CD4-positive, CD25-positive, alpha-beta regulatory T cell (primary cell): ENCODE measurements at regions not wholly inside any gene's neighbourhood (a gene's known extent, or its start where the extent isn't known, plus 50 kb on each side); places are given as distances from the start of the nearest gene placed in this dataset.

Experiments
- ATAC-seq, 2 donors: fragments of 150-1000 bp; cut with Tn5 transposase; one replicate each; pipeline ENCODE4 v1.10.0; 2021; ENCODE audit warnings: low read depth in 2 of 2, moderate number of reproducible peaks in 2 of 2, moderate library complexity in 1 of 2
- DNase-seq, 3 donors: peaks; one replicate each; pipeline versions ENCODE4 v3.0.0 to v3.0.0-alpha.2; 2012 to 2022; ENCODE audit warnings: mixed read lengths in 1 of 3
- H3K27ac ChIP-seq: one replicate; pipeline ENCODE4 v1.7.0; 2013; ENCODE audit warnings: mild to moderate bottlenecking, low read length; ENCODE audit not compliant: insufficient read depth, poor library complexity, severe bottlenecking
- H3K27me3 ChIP-seq: one replicate; pipeline ENCODE4 v1.7.0; 2013; ENCODE audit warnings: low read length; ENCODE audit not compliant: control insufficient read depth, insufficient read depth
- H3K36me3 ChIP-seq: one replicate; pipeline ENCODE4 v1.7.0; 2013; ENCODE audit warnings: mild to moderate bottlenecking, low read length, moderate library complexity; ENCODE audit not compliant: control insufficient read depth, insufficient read depth
- H3K4me1 ChIP-seq: 2 replicates; pipeline ENCODE4 v1.7.0; 2013; ENCODE audit warnings: mild to moderate bottlenecking, low read length; ENCODE audit not compliant: insufficient read depth, control insufficient read depth, poor library complexity, severe bottlenecking
- H3K4me3 ChIP-seq: one replicate; pipeline ENCODE4 v1.7.0; 2013; ENCODE audit warnings: low read depth, mild to moderate bottlenecking, low read length, moderate library complexity
- H3K9me3 ChIP-seq, 2 experiments: 1 replicate in 1 of 2; 2 replicates in 1 of 2; pipeline ENCODE4 v1.7.0; 2013; ENCODE audit warnings: low read length in 2 of 2, mild to moderate bottlenecking in 1 of 2, moderate library complexity in 1 of 2; ENCODE audit not compliant: control insufficient read depth in 2 of 2
- H3K27ac Mint-ChIP-seq, 3 donors: one replicate each; pipeline ENCODE4 v1.8.0; 2020 to 2022; ENCODE audit warnings: mild to moderate bottlenecking in 3 of 3, mixed read lengths in 3 of 3, moderate library complexity in 2 of 3
- H3K27me3 Mint-ChIP-seq: one replicate; pipeline ENCODE4 v1.8.0; 2022; ENCODE audit warnings: mild to moderate bottlenecking, mixed read lengths
- H3K36me3 Mint-ChIP-seq: one replicate; pipeline ENCODE4 v1.8.0; 2020; ENCODE audit warnings: mixed read lengths
- H3K4me1 Mint-ChIP-seq, 4 donors: one replicate each; pipeline ENCODE4 v1.8.0; 2020 to 2022; ENCODE audit warnings: mixed read lengths in 4 of 4, mild to moderate bottlenecking in 1 of 4
- H3K4me3 Mint-ChIP-seq, 4 donors: one replicate each; pipeline ENCODE4 v1.8.0; 2020 to 2022; ENCODE audit warnings: mild to moderate bottlenecking in 4 of 4, mixed read lengths in 4 of 4, moderate library complexity in 3 of 4
- H3K9me3 Mint-ChIP-seq, 7 donors: one replicate each; pipeline ENCODE4 v1.8.0; 2020 to 2022; ENCODE audit warnings: mixed read lengths in 7 of 7, mild to moderate bottlenecking in 3 of 7, moderate library complexity in 2 of 7

- no peaks in the 10 kb centered on the region for H3K9me3 ChIP-seq
- Mint-ChIP-seq H3K4me1 (peaks cover 0 to 2% (median 0%) of the 10 kb centered on the region in 4 donors), H3K9me3 (peaks cover 0 to 3% (median 0%) of the 10 kb centered on the region in 7 donors), H3K36me3 (no peaks in the 10 kb centered on the region), H3K27me3 (peaks cover 12% of the 10 kb centered on the region), H3K27ac (no peak overlapping the region), H3K4me3 (no peak overlapping the region)
- DNase-seq (no peak), ATAC-seq (no peak)
- H3K4me1 ChIP-seq: no peaks in the 10 kb centered on the region
- H3K36me3 ChIP-seq: no peaks in the 10 kb centered on the region
- no peak overlapping the region for H3K27ac ChIP-seq
- H3K4me3 ChIP-seq: no peak overlapping the region
- H3K27me3 ChIP-seq: no peaks in the 10 kb centered on the region
Observed at GRCh38 chr6:21739241-21739640, 145.7 kb downstream of the SOX4 start.

- peaks cover 0 to 2% (median 0%) of the 10 kb centered on the region in 4 donors for H3K4me1 Mint-ChIP-seq
- Histone ChIP-seq H3K4me1 (no peaks in the 10 kb centered on the region), H3K27ac (no peak overlapping the region), H3K27me3 (no peaks in the 10 kb centered on the region), H3K36me3 (no peaks in the 10 kb centered on the region), H3K9me3 (no peaks in the 10 kb centered on the region), H3K4me3 (no peak overlapping the region)
- ATAC-seq (no peak), DNase-seq (no peak)
- peaks cover 12% of the 10 kb centered on the region for H3K27me3 Mint-ChIP-seq
- H3K27ac Mint-ChIP-seq: no peak overlapping the region
- no peaks in the 10 kb centered on the region for H3K36me3 Mint-ChIP-seq
- peaks cover 0 to 3% (median 0%) of the 10 kb centered on the region in 7 donors for H3K9me3 Mint-ChIP-seq
- no peak overlapping the region for H3K4me3 Mint-ChIP-seq
Observed at GRCh38 chr6:21739838-21740237, 146.3 kb downstream of the SOX4 start.

DNA sequence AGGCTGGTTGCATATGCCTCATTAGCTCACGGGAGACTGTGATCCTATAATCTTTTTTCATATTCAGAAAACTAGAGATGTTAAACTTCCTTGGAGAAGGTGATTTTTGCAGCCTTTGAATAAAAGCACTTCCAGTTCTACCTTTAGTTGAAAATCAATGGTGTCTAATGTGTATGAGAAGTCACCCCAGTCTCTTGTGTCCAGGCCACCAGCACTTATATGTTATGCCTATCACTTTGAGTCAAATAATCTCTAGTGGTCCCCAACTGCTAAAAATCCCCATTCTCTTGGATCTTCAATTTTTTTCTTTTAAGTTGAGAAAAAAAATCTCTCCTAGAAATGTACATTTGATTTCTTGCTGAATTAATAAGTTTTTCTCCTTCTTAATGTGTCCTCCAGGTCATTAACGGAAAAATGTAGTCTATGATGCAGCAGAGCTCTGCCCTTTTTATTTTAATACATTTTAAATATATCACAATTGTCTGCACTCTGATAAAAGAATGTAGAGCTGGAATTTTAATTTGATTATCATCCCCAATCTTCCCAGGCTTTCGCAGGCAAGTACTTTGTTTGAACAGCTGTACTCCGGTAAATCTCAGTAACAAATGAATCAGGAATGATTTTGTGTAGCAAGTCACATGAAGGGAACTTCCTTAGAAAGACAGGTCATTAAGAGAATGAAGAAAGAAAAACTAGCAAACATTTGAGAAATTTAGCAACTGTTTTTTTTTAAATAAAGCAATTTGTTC is 147.0 kb downstream of the SOX4 start:
- peaks cover 0 to 3% (median 0%) of the 10 kb centered on the region in 7 donors for H3K9me3 Mint-ChIP-seq
- H3K36me3 ChIP-seq: no peaks in the 10 kb centered on the region
- H3K27ac ChIP-seq: no peak overlapping the region
- H3K27me3 Mint-ChIP-seq: peaks cover 12% of the 10 kb centered on the region
- no peak overlapping the region for H3K4me3 ChIP-seq
- DNase-seq (no peak), ATAC-seq (no peak)
- no peaks in the 10 kb centered on the region for H3K4me1 ChIP-seq
- no peaks in the 10 kb centered on the region for H3K36me3 Mint-ChIP-seq
- H3K4me3 Mint-ChIP-seq: no peak overlapping the region
- H3K9me3 ChIP-seq: no peaks in the 10 kb centered on the region
- no peaks in the 10 kb centered on the region for H3K27me3 ChIP-seq
- no peak overlapping the region for H3K27ac Mint-ChIP-seq
- peaks cover 0 to 2% (median 0%) of the 10 kb centered on the region in 4 donors for H3K4me1 Mint-ChIP-seq

- no peaks in the 10 kb centered on the region for H3K36me3 Mint-ChIP-seq
- no peak overlapping the region for H3K27ac Mint-ChIP-seq
Observed at GRCh38 chr6:21741221-21742109, 147.9 kb downstream of the SOX4 start.

GRCh38 chr6:21742238-21742660 is 148.7 kb downstream of the SOX4 start:
- Mint-ChIP-seq H3K4me1 (peaks cover 0 to 2% (median 0%) of the 10 kb centered on the region in 4 donors), H3K36me3 (no peaks in the 10 kb centered on the region), H3K27ac (no peak overlapping the region), H3K27me3 (peaks cover 12% of the 10 kb centered on the region), H3K9me3 (peaks cover 0 to 3% (median 0%) of the 10 kb centered on the region in 7 donors), H3K4me3 (no peak overlapping the region)
- DNase-seq: no peak
- Histone ChIP-seq H3K27ac (no peak overlapping the region), H3K36me3 (no peaks in the 10 kb centered on the region), H3K4me3 (no peak overlapping the region), H3K9me3 (no peaks in the 10 kb centered on the region), H3K4me1 (no peaks in the 10 kb centered on the region), H3K27me3 (no peaks in the 10 kb centered on the region)
- ATAC-seq: no peak

More at GRCh38 chr6:21741221-21742109, 147.9 kb downstream of the SOX4 start:
- Mint-ChIP-seq H3K27me3 (peaks cover 12% of the 10 kb centered on the region), H3K4me3 (no peak overlapping the region), H3K4me1 (peaks cover 0 to 2% (median 0%) of the 10 kb centered on the region in 4 donors), H3K9me3 (peaks cover 0 to 3% (median 0%) of the 10 kb centered on the region in 7 donors)
- Histone ChIP-seq H3K4me3 (no peak overlapping the region), H3K9me3 (no peaks in the 10 kb centered on the region), H3K4me1 (no peaks in the 10 kb centered on the region), H3K27ac (no peak overlapping the region), H3K27me3 (no peaks in the 10 kb centered on the region), H3K36me3 (no peaks in the 10 kb centered on the region)
- no peak for ATAC-seq
- no peak for DNase-seq

DNA sequence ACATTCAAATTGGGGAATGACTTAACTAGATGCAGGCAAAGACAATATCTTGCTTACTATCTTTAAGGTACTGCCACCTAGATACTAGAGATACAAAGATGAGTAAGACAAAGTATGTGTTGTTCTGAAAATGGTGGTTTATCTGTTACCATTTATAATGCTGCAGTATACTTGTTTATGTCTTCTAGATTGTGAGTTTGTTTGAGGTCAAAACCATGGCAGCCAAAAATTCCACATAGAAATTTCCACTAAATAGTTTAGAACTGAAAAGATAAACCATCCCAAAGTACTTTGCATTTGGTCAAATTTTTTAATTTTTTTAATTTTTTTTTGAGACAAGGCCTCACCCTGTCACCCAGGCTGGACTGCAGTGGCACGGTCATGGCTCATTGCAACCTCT is 150.8 kb downstream of the SOX4 start:
- DNase-seq: no peak
- Mint-ChIP-seq H3K4me1 (no peaks in the 10 kb centered on the region), H3K9me3 (peaks cover 0 to 3% (median 0%) of the 10 kb centered on the region in 7 donors), H3K27ac (no peak overlapping the region), H3K27me3 (peaks cover 5% of the 10 kb centered on the region), H3K4me3 (no peak overlapping the region), H3K36me3 (no peaks in the 10 kb centered on the region)
- H3K4me3 ChIP-seq: no peak overlapping the region
- ATAC-seq: no peak
- no peaks in the 10 kb centered on the region for H3K4me1 ChIP-seq
- no peaks in the 10 kb centered on the region for H3K36me3 ChIP-seq
- H3K27ac ChIP-seq: no peak overlapping the region
- H3K9me3 ChIP-seq: no peaks in the 10 kb centered on the region
- no peaks in the 10 kb centered on the region for H3K27me3 ChIP-seq

DNA sequence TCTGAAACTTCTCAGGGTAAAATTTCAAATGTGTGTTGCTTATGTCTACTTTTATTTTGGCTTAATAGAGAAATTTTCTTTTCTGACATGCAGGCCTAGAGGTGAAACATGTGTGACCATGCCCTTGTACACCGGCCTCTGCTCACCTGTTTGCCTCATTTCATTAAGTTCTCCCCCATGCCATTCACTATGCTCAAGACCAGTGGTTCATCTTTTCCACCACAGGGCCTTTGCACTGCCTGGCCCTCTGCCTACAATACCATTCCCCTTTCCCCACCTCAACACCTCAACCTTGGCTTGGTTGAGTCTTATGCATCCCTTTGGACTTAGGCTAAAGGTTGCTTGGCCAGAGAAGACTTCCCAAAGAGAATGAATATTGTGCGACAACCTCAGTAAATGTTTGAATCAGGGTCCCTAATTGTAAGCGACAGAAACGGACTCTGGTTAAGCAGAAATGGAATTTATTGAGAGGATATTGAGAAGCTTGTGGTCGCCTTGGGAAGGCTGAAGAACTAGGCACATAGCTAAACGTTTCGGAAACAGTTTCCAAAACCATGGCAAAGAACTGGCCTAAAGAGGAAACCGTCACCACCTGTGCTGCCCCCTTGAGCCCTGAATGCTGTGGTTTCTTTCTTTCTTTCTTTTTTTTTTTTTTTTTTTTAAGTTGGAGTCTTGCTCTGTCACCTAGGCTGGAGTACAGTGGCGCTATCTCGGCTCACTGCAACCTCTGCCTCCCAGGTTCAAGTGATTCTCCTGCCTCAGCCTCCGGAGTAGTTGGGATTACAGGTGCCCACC is 152.2 kb downstream of the SOX4 start:
- ATAC-seq: no peak
- no peak overlapping the region for H3K4me3 ChIP-seq

More for the DNA sequence above, 152.2 kb downstream of the SOX4 start:
- H3K36me3 Mint-ChIP-seq: no peaks in the 10 kb centered on the region
- no peaks in the 10 kb centered on the region for H3K36me3 ChIP-seq
- no peak for DNase-seq
- no peaks in the 10 kb centered on the region for H3K4me1 Mint-ChIP-seq
- H3K9me3 Mint-ChIP-seq: no peaks in the 10 kb centered on the region
- H3K9me3 ChIP-seq: no peaks in the 10 kb centered on the region
- H3K27ac ChIP-seq: no peak overlapping the region
- H3K4me3 Mint-ChIP-seq: no peak overlapping the region
- H3K27ac Mint-ChIP-seq: no peak overlapping the region
- no peaks in the 10 kb centered on the region for H3K27me3 ChIP-seq
- H3K27me3 Mint-ChIP-seq: no peaks in the 10 kb centered on the region
- H3K4me1 ChIP-seq: no peaks in the 10 kb centered on the region
